OCI-LY7 (cell line): ENCODE measurements at regions not wholly inside any gene's neighbourhood (a gene's known extent, or its start where the extent isn't known, plus 50 kb on each side); places are given as distances from the start of the nearest gene placed in this dataset.

Experiments
- CTCF ChIP-seq: fragments of 200-600 bp; sonication (generic); conservative IDR thresholded peaks from 2 replicates; pipeline ENCODE4 v1.5.1; 2014; ENCODE audit warnings: mild to moderate bottlenecking, antibody characterized with exemption, low read length, moderate library complexity, mixed read lengths
- EZH2phosphoT487 ChIP-seq: fragments of 200-600 bp; sonication (generic); IDR thresholded peaks from 2 replicates; pipeline ENCODE4 v1.6.1; 2018; ENCODE audit warnings: low read depth, borderline replicate concordance, mild to moderate bottlenecking, mixed run types, antibody characterized with exemption, low read length, moderate library complexity, mixed read lengths

GRCh38 chr12:94078138-94078723 is 70.1 kb upstream of the PLXNC1 start:
- TF ChIP-seq CTCF (no peak), EZH2phosphoT487 (no peak)
